GM18499 (cell line): ENCODE measurements at regions not wholly inside any gene's neighbourhood (a gene's known extent, or its start where the extent isn't known, plus 50 kb on each side); places are given as distances from the start of the nearest gene placed in this dataset.
"Not testable (repeated sequence)": the region's sequence is repeated elsewhere in the genome, so short reads cannot be mapped to it uniquely, and the experiment has no call there.

Experiments
- ATAC-seq: cut with Tn5 transposase; IDR thresholded peaks from one replicate; pipeline ENCODE4 v1.9.1; 2021; ENCODE audit warnings: moderate number of reproducible peaks; ENCODE audit not compliant: insufficient read depth, unreplicated experiment

GRCh38 chr4:177494791-177495190 is 52.6 kb upstream of the AGA start:
- ATAC-seq: no peak

GRCh38 chr4:177495626-177496025 is 53.4 kb upstream of the AGA start:
- ATAC-seq: not testable (repeated sequence)

GRCh38 chr4:177499537-177499936 is 57.3 kb upstream of the AGA start:
- ATAC-seq: no peak

- no peak for ATAC-seq
Observed at GRCh38 chr4:177505171-177505615, 63.0 kb upstream of the AGA start.

- ATAC-seq: no peak
Observed at GRCh38 chr4:177508662-177509061, 66.4 kb upstream of the AGA start.

- ATAC-seq: no peak
Observed at GRCh38 chr4:177509226-177509745, 67.0 kb upstream of the AGA start.

- ATAC-seq: no peak
Observed at GRCh38 chr4:177511611-177512010, 69.4 kb upstream of the AGA start.

GRCh38 chr4:177512646-177513045 is 70.4 kb upstream of the AGA start:
- ATAC-seq: no peak

- ATAC-seq: no peak
Observed at GRCh38 chr4:177517862-177518261, 75.6 kb upstream of the AGA start.

- no peak for ATAC-seq
Observed at GRCh38 chr4:177519481-177520260, 77.4 kb upstream of the AGA start.

GRCh38 chr4:177528620-177529019 is 86.4 kb upstream of the AGA start:
- no peak for ATAC-seq

GRCh38 chr4:177530561-177530960 is 88.3 kb upstream of the AGA start:
- ATAC-seq: no peak

- ATAC-seq: no peak
Observed at GRCh38 chr4:177532358-177532757, 90.1 kb upstream of the AGA start.

GRCh38 chr4:177534841-177535240 is 92.6 kb upstream of the AGA start:
- not testable (repeated sequence) for ATAC-seq

- no peak for ATAC-seq
Observed at GRCh38 chr4:177546745-177547144, 104.5 kb upstream of the AGA start.

- ATAC-seq: no peak
Observed at GRCh38 chr4:177547985-177548384, 105.7 kb upstream of the AGA start.

GRCh38 chr4:177555007-177555574 is 112.9 kb upstream of the AGA start:
- ATAC-seq: peak; percentile 55

- ATAC-seq: no peak
Observed at GRCh38 chr4:177557416-177557815, 115.2 kb upstream of the AGA start.

- no peak for ATAC-seq
Observed at GRCh38 chr4:177558995-177559394, 116.8 kb upstream of the AGA start.

- no peak for ATAC-seq
Observed at GRCh38 chr4:177562163-177562562, 119.9 kb upstream of the AGA start.

- no peak for ATAC-seq
Observed at GRCh38 chr4:177562859-177563258, 120.6 kb upstream of the AGA start.

- no peak for ATAC-seq
Observed at GRCh38 chr4:177566691-177567090, 124.5 kb upstream of the AGA start.
